GM12878 (cell line): ENCODE measurements at regions not wholly inside any gene's neighbourhood (a gene's known extent, or its start where the extent isn't known, plus 50 kb on each side); places are given as distances from the start of the nearest gene placed in this dataset.

Experiments
- ATAC-seq: fragments of 200-7000 bp; cut with Tn5 transposase; 3 replicates; pipeline ENCODE4 v1.9.1; 2020; ENCODE audit warnings: mild to moderate bottlenecking, moderate library complexity
- BruUV-seq: library from RNA; stranded (reverse); fragments of 400-500 nt; replicated peaks from 2 replicates; lab custom pipeline; 2021; lab: Mats Ljungman, UMichigan
- CTCF ChIA-PET: fragments of 300-600 bp; sonication (Branson Sonifier 250); formaldehyde crosslinking; extraction: SDS; loops from one replicate; lab custom pipeline; 2021; ENCODE audit warnings: inconsistent platforms; lab: Yijun Ruan, JAX
- POLR2A ChIA-PET: fragments of 350-600 bp; formaldehyde crosslinking; extraction: SDS; loops from one replicate; lab custom pipeline; 2021; ENCODE audit warnings: inconsistent platforms; lab: Charles Lee
- RAD21 ChIA-PET: fragments of 300-600 bp; sonication (Branson Sonifier 250); formaldehyde crosslinking; loops from one replicate; lab custom pipeline; 2023; ENCODE audit warnings: antibody characterized with exemption; ENCODE audit not compliant: unreplicated experiment; lab: Charles Lee
- SMC1A ChIA-PET: fragments of 300-600 bp; sonication (Branson Sonifier 250); formaldehyde crosslinking; loops from one replicate; lab custom pipeline; 2023; ENCODE audit not compliant: unreplicated experiment, uncharacterized antibody; lab: Charles Lee
- DNase-seq: peaks from one replicate; pipeline ENCODE4 v3.0.0-alpha.2; 2011; ENCODE audit warnings: low read depth, low spot score
- FAIRE-seq: peaks from 3 replicates; lab custom pipeline; 2011; peaks lifted over from hg19 to GRCh38; lab: Jason Lieb, UNC
- H2AFZ ChIP-seq: 2 replicates; pipeline ENCODE4 v1.6.0; 2011; ENCODE audit warnings: low read depth, low read length, control low read depth; ENCODE audit not compliant: control insufficient read depth
- H3K27ac ChIP-seq: 2 replicates; pipeline ENCODE4 v1.5.1; 2011; ENCODE audit warnings: control low read depth; ENCODE audit not compliant: control insufficient read depth, insufficient read depth
- H3K27me3 ChIP-seq, 2 experiments: replicated peaks in 1 of 2; 2 replicates each; pipeline versions ENCODE4 v1.6.0 to v1.6.1; 2011; ENCODE audit warnings: low read length in 1 of 2; ENCODE audit not compliant: control insufficient read depth in 2 of 2, insufficient read depth in 2 of 2
- H3K36me3 ChIP-seq, 2 experiments: 2 replicates each; pipeline ENCODE4 v1.5.1; 2011; ENCODE audit warnings: low read length in 1 of 2; ENCODE audit not compliant: control insufficient read depth in 2 of 2, insufficient read depth in 2 of 2
- H3K4me1 ChIP-seq: 2 replicates; pipeline ENCODE4 v1.6.1; 2011; ENCODE audit warnings: mild to moderate bottlenecking, low read length, moderate library complexity, mixed read lengths; ENCODE audit not compliant: control insufficient read depth, insufficient read depth
- H3K4me2 ChIP-seq: 2 replicates; pipeline ENCODE4 v1.6.0; 2011; ENCODE audit warnings: control low read depth; ENCODE audit not compliant: control insufficient read depth, insufficient read depth
- H3K4me3 ChIP-seq: fragments of 200-600 bp; sonication (generic); 2 replicates; pipeline ENCODE4 v1.5.1; 2016
- H3K79me2 ChIP-seq: 2 replicates; pipeline ENCODE4 v1.6.0; 2011; ENCODE audit warnings: low read length; ENCODE audit not compliant: control insufficient read depth, insufficient read depth
- H3K9ac ChIP-seq: 2 replicates; pipeline ENCODE4 v1.8.0; 2011; ENCODE audit warnings: low read length, control low read depth, mixed read lengths; ENCODE audit not compliant: control insufficient read depth, insufficient read depth
- H3K9me3 ChIP-seq: replicated peaks from 3 replicates; pipeline ENCODE4 v1.5.1; 2011; ENCODE audit warnings: mild to moderate bottlenecking, low read length; ENCODE audit not compliant: control insufficient read depth, insufficient read depth
- H4K20me1 ChIP-seq: 2 replicates; pipeline ENCODE4 v1.6.0; 2011; ENCODE audit not compliant: control insufficient read depth, insufficient read depth
- BMI1 ChIP-seq: fragments of 450-650 bp; IDR thresholded peaks from 2 replicates; pipeline ENCODE4 v1.6.1; 2016; ENCODE audit warnings: mild to moderate bottlenecking, moderate library complexity, borderline replicate concordance
- CUX1 ChIP-seq: IDR thresholded peaks from 2 replicates; pipeline ENCODE4 v1.6.1; 2012; ENCODE audit warnings: improper control_type of control experiment, low read depth, low read length; ENCODE audit not compliant: insufficient replicate concordance
- IKZF1 ChIP-seq: fragments of 450-650 bp; conservative IDR thresholded peaks from 2 replicates; pipeline ENCODE4 v1.6.1; 2017; ENCODE audit warnings: antibody characterized with exemption, mild to moderate bottlenecking
- SMAD1 ChIP-seq: fragments of 450-650 bp; IDR thresholded peaks from 2 replicates; pipeline ENCODE4 v1.6.1; 2018; ENCODE audit warnings: mild to moderate bottlenecking, low read depth; ENCODE audit not compliant: partially characterized antibody
- SPI1 ChIP-seq: IDR thresholded peaks from 2 replicates; pipeline ENCODE4 v1.6.1; 2011; ENCODE audit warnings: low read depth, mild to moderate bottlenecking, low read length, moderate library complexity, borderline replicate concordance; ENCODE audit not compliant: insufficient read depth
- WGBS: methylation state at CpG from one replicate; pipeline ENCODE4 v1.1.6; 2016; ENCODE audit warnings: low lambda C conversion rate; ENCODE audit not compliant: insufficient replicate concordance, insufficient coverage; ENCODE audit errors: missing lambda C conversion rate; 5-methylcytosine and 5-hydroxymethylcytosine counted together
- in situ Hi-C: fragments of 300-500 bp; cut with MboI; formaldehyde crosslinking; loops from 9 replicates; pipeline ENCODE4 v1.14.3; 2018; ENCODE audit warnings: mixed read lengths
- intact Hi-C: fragments of 100-400 bp; cut with micrococcal nuclease; formaldehyde crosslinking; loops from one replicate; pipeline ENCODE4 v1.14.2; 2022; ENCODE audit not compliant: unreplicated experiment

GRCh38 chr7:131969560-131969959 is 413.1 kb upstream of the PODXL start (continued):
- TF ChIP-seq CUX1 = no peak

DNA sequence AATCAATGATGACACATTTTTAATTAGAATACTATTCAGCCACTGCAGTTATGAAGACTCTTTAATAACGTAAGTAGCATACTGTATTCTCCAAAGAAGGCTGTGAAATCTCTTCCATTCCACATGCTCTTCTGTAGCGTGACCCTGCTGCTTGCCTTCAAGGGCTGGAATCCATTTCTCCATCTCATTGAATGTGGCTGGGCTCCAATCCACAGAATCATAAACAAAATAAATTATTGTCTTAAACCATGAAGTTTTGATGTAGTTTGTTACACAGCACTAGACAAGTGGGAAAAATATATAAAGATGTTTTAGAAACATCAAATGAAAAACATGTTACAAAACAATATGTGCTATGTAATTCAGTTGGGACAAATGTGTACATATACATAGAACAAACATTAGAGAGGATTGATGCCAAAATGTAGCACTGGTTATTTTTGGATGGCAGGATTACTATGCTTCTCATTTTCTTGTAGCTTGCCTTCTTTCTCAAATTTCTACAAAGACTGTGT is 410.8 kb upstream of the PODXL start:
- no peak for TF ChIP-seq SMAD1
- no peak for TF ChIP-seq BMI1
- TF ChIP-seq IKZF1 = no peak
- TF ChIP-seq SPI1 = no peak
- ChIA-PET POLR2A (no interaction called here), RAD21 (no interaction called here), SMC1A (no interaction called here), CTCF (no interaction called here)
- no peaks in the 10 kb centered on the region for H4K20me1 ChIP-seq
- no peak for ATAC-seq
- no peaks in the 10 kb centered on the region for H3K36me3 ChIP-seq
- no peak overlapping the region for H2AFZ ChIP-seq
- H3K4me1 ChIP-seq = no peaks in the 10 kb centered on the region
- no TSS peak for BruUV-seq
- H3K9ac ChIP-seq = no peak overlapping the region
- 17% methylated on average over 2 of the region's 2 CpGs for WGBS
- H3K4me2 ChIP-seq = no peak overlapping the region
- no peak overlapping the region for H3K27ac ChIP-seq
- H3K27me3 ChIP-seq = no peaks in the 10 kb centered on the region
- no peaks in the 10 kb centered on the region for H3K79me2 ChIP-seq
- DNase-seq = no peak
- H3K4me3 ChIP-seq = no peak overlapping the region
- intact Hi-C loops = no loop called here
- in situ Hi-C loops = no loop called here
- no peaks in the 10 kb centered on the region for H3K9me3 ChIP-seq
- no peak for FAIRE-seq
